Heart left ventricle (tissue), 13 donors: ENCODE measurements at regions not wholly inside any gene's neighbourhood (a gene's known extent, or its start where the extent isn't known, plus 50 kb on each side); places are given as distances from the start of the nearest gene placed in this dataset.

Experiments
- POLR2A ChIP-seq, 2 donors: fragments of 450-650 bp; IDR thresholded peaks; one replicate each; pipeline ENCODE4 v1.6.1; 2017; ENCODE audit warnings: antibody characterized with exemption in 2 of 2, mild to moderate bottlenecking in 2 of 2, moderate library complexity in 2 of 2
- TF ChIP-seq, protein P1 (sequence below), 12 donors: fragments of 200-600 bp; sonication (generic) in 4 of 12; IDR thresholded peaks; one replicate each; pipeline versions ENCODE4 v1.5.0 to v1.8.0; 2018 to 2022; ENCODE audit warnings: antibody characterized with exemption in 12 of 12, mild to moderate bottlenecking in 5 of 12
- donor health status: ischemic (EF 13 %, LVEDD 7.1; RV severe dilation, severe dysfunction).
- donor health status: DM: no; HTN: yes; CAD: no.
- donor health status: DM: no; HTN: no; CAD: no.
- donor health status: ischemic (EF 25% LVEDD 6.9; RV normal size, moderate dysfunction).
- donor health status: ischemic (EF 25% LVEDD 5.7; RV mildly dilated, moderate dysfunction).
- donor health status: ischemic (EF 35%, LVEDD 5.7; RV mildly dilated, moderate dysfunction).
- donor health status: nonischemic (EF 11% LVEDD 7.7; RV severe dilation, severe dysfunction).
- donor health status: DM: yes; HTN: yes; CAD: no.
- donor health status: PGD.
- donor health status: ischemic (EF 29% LVEDD 5.4; RV normal size, mild dysfunction).
- donor health status: nonischemic (EF 23%, LVEDD 6.1; RV moderate dilation, normal function).

DNA sequence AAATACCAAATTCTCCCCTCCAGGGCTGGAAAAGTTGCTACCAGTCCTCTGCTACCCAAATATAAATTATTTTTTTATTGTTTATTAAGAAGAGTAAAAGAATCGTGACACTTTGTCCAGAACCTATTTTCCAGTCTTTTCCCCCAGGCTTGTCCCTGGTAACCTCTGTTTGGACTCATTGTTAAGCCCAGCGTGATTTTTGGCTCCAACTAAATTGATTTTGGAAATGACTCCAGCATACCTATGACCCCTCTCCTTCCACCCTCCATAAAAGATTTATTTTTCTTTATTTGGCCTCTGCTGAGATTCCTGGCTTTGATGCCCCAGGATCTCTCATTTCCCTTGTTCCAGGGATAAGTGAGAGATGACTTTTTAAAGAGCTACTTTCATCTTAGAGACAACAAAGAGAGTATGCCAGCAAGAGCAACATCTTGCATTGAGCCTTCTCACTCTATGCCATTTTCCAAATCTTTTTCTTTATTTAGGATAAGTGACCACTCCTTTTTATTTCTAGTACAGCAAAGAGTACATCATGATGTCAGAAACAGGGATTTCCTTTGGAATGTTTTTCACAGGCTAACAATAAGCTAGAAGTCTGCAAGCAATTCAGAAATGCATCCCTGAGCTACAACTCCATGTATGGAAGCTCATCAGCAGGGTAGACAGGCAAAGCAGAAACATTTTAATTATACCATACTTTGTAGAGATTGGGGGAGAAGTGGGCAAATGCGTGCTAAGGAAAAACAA, 75.8 kb downstream of the DAD1 start:
- TF ChIP-seq POLR2A (IDR thresholded peaks at IDR 0.05), result no peak
- TF ChIP-seq, protein P1, sequence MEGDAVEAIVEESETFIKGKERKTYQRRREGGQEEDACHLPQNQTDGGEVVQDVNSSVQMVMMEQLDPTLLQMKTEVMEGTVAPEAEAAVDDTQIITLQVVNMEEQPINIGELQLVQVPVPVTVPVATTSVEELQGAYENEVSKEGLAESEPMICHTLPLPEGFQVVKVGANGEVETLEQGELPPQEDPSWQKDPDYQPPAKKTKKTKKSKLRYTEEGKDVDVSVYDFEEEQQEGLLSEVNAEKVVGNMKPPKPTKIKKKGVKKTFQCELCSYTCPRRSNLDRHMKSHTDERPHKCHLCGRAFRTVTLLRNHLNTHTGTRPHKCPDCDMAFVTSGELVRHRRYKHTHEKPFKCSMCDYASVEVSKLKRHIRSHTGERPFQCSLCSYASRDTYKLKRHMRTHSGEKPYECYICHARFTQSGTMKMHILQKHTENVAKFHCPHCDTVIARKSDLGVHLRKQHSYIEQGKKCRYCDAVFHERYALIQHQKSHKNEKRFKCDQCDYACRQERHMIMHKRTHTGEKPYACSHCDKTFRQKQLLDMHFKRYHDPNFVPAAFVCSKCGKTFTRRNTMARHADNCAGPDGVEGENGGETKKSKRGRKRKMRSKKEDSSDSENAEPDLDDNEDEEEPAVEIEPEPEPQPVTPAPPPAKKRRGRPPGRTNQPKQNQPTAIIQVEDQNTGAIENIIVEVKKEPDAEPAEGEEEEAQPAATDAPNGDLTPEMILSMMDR (IDR thresholded peaks at IDR 0.05), result no peak
